Right lobe of liver (tissue), 6 donors: ENCODE measurements at regions not wholly inside any gene's neighbourhood (a gene's known extent, or its start where the extent isn't known, plus 50 kb on each side); places are given as distances from the start of the nearest gene placed in this dataset.

ENCODE experiments used
- ATAC-seq, 4 donors: fragments of 200-7000 bp; cut with Tn5 transposase; one replicate each; pipeline ENCODE4 v1.9.1; 2020; ENCODE audit warnings: mild to moderate bottlenecking in 4 of 4, moderate library complexity in 4 of 4
- DNase-seq, 3 donors: peaks; one replicate each; pipeline ENCODE4 v3.0.0-alpha.2; 2020
- H3K27ac ChIP-seq, 3 donors: fragments of 200-600 bp; one replicate each; pipeline ENCODE4 v1.8.0; 2022
- H3K27me3 ChIP-seq, 2 donors: fragments of 200-600 bp; one replicate each; pipeline ENCODE4 v1.8.0; 2022
- H3K36me3 ChIP-seq, 4 donors: fragments of 200-600 bp; sonication (generic) in 1 of 4; one replicate each; pipeline versions ENCODE4 v1.5.1 to v1.8.0; 2017 to 2022; ENCODE audit warnings: control low read depth in 1 of 4
- H3K4me1 ChIP-seq, 4 donors: fragments of 200-600 bp; sonication (generic) in 1 of 4; one replicate each; pipeline versions ENCODE4 v1.5.1 to v1.8.0; 2017 to 2022; ENCODE audit warnings: control low read depth in 1 of 4
- H3K4me3 ChIP-seq, 3 donors: fragments of 200-600 bp; one replicate each; pipeline ENCODE4 v1.8.0; 2022
- H3K9me3 ChIP-seq, 4 donors: fragments of 200-600 bp; sonication (generic) in 1 of 4; one replicate each; pipeline versions ENCODE4 v1.5.1 to v1.8.0; 2017 to 2022; ENCODE audit warnings: control low read depth in 1 of 4
- CTCF ChIP-seq, 4 donors: fragments of 200-600 bp in 3 of 4; fragments of 450-650 bp in 1 of 4; IDR thresholded peaks; one replicate each; pipeline versions ENCODE4 v1.5.1 to v1.8.0; 2016 to 2022; ENCODE audit warnings: antibody characterized with exemption in 4 of 4, mild to moderate bottlenecking in 2 of 4
- POLR2A ChIP-seq: fragments of 450-650 bp; IDR thresholded peaks from one replicate; pipeline ENCODE4 v1.6.1; 2017; ENCODE audit warnings: antibody characterized with exemption, mild to moderate bottlenecking
- WGBS: methylation state at CpG from one replicate; pipeline ENCODE4 v1.1.6; 2018; ENCODE audit warnings: low coverage, low lambda C conversion rate; ENCODE audit not compliant: insufficient coverage; ENCODE audit errors: missing lambda C conversion rate; 5-methylcytosine and 5-hydroxymethylcytosine counted together
- intact Hi-C, 2 donors: fragments of 100-400 bp; cut with DNase I; formaldehyde crosslinking; loops; one replicate each; pipeline versions ENCODE4 v1.11.2 to v1.14.1; 2022
- donor health status: DM: no; HTN: yes; CAD: no.
- donor health status: DM: no; HTN: no; CAD: no.
- donor health status: DM: no; HTN: no; CAD: no.
- donor health status: DM: no; HTN: yes; CAD: no.
- donor health status: DM: no; HTN: yes; CAD: no.

- DNase-seq (no peak), ATAC-seq (no peak)
- 100% methylated on average over 1 of the region's 1 CpG for WGBS
- intact Hi-C loops, result no loop called here
- no peaks in the 10 kb centered on the region for H3K4me1 ChIP-seq
- H3K9me3 ChIP-seq, result no peaks in the 10 kb centered on the region
- no peaks in the 10 kb centered on the region for H3K27me3 ChIP-seq
- no peak overlapping the region for H3K27ac ChIP-seq
- no peak for TF ChIP-seq CTCF (IDR thresholded peaks at IDR 0.05)
- H3K4me3 ChIP-seq, result no peak overlapping the region
- no peaks in the 10 kb centered on the region for H3K36me3 ChIP-seq
Measured at GRCh38 chr4:123035239-123035638, 112.8 kb upstream of the NUDT6 start.

- intact Hi-C loops, result no loop called here
- DNase-seq (no peak), ATAC-seq (no peak)
- no peak overlapping the region for H3K27ac ChIP-seq
- H3K36me3 ChIP-seq, result no peaks in the 10 kb centered on the region
- WGBS, result 59% methylated on average over 1 of the region's 1 CpG
- H3K27me3 ChIP-seq, result no peaks in the 10 kb centered on the region
- no peak overlapping the region for H3K4me3 ChIP-seq
- no peaks in the 10 kb centered on the region for H3K9me3 ChIP-seq
- no peaks in the 10 kb centered on the region for H3K4me1 ChIP-seq
- TF ChIP-seq CTCF (IDR thresholded peaks at IDR 0.05) (no peak), POLR2A (no peak)
Measured at GRCh38 chr4:123037804-123038203, 115.4 kb upstream of the NUDT6 start.

GRCh38 chr4:123042095-123042494 is 119.7 kb upstream of the NUDT6 start:
- ATAC-seq (no peak), DNase-seq (no peak)
- no peaks in the 10 kb centered on the region for H3K36me3 ChIP-seq
- intact Hi-C loops, result no loop called here
- TF ChIP-seq CTCF (IDR thresholded peaks at IDR 0.05) (no peak), POLR2A (no peak)
- no peaks in the 10 kb centered on the region for H3K9me3 ChIP-seq
- H3K4me1 ChIP-seq, result no peaks in the 10 kb centered on the region
- H3K4me3 ChIP-seq, result no peak overlapping the region
- no peak overlapping the region for H3K27ac ChIP-seq
- no peaks in the 10 kb centered on the region for H3K27me3 ChIP-seq

GRCh38 chr4:123043013-123043412 is 120.6 kb upstream of the NUDT6 start:
- Histone ChIP-seq H3K9me3 (no peaks in the 10 kb centered on the region), H3K27ac (no peak overlapping the region), H3K4me3 (no peak overlapping the region), H3K27me3 (no peaks in the 10 kb centered on the region), H3K4me1 (no peaks in the 10 kb centered on the region), H3K36me3 (no peaks in the 10 kb centered on the region)
- TF ChIP-seq POLR2A (no peak), CTCF (IDR thresholded peaks at IDR 0.05) (no peak)
- ATAC-seq, result no peak
- no peak for DNase-seq
- intact Hi-C loops, result no loop called here

- TF ChIP-seq POLR2A (no peak), CTCF (IDR thresholded peaks at IDR 0.05) (no peak)
- no peak for DNase-seq
- intact Hi-C loops, result no loop called here
- 32% methylated on average over 2 of the region's 2 CpGs for WGBS
- H3K4me3 ChIP-seq, result no peak overlapping the region
- H3K4me1 ChIP-seq, result no peaks in the 10 kb centered on the region
- H3K27me3 ChIP-seq, result no peaks in the 10 kb centered on the region
- ATAC-seq, result no peak
- H3K27ac ChIP-seq, result no peak overlapping the region
- H3K9me3 ChIP-seq, result no peaks in the 10 kb centered on the region
- no peaks in the 10 kb centered on the region for H3K36me3 ChIP-seq
Measured at GRCh38 chr4:123043793-123044425, 121.5 kb upstream of the NUDT6 start.
